ENCODE measurements at regions not wholly inside any gene's neighbourhood (a gene's known extent, or its start where the extent isn't known, plus 50 kb on each side); places are given as distances from the start of the nearest gene placed in this dataset.

DNA sequence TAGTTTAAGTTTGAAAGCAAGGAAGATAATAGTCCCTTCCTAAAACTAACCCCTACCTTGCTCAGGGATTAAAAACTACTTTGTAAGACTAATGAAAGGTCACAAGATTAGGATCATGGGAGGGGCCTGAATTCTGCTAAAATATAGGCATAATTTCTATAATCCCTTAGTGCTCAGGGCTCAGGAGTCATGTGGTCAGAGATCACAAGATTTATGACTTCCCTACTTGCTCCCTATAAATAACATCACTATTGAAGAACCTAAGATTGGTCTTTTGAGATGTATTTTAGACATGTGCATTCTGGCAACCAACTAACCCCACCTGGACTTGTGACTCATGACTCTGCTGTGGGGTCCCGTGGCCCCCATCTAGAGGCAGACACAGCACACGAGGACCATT, 81.1 kb downstream of the STMND1 start:
- DNase-seq = no peak

DNA sequence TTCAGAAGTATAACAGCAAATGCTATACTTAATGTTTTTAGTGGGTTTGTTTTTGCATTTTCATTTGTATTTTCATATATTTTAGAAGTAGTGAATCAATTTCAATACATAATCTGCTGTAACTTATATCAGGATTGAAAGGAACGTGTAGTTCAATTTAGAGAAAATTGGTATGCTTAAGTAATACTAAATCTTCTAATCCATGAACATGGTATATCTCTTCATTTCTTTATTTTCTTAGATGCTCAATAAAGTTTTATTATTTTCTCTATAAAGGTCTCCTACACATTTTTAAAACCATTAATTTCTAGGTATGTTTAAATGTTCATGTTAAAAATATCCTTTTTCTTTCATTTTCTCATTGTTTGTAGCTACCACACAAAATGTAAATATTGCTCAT, 85.1 kb downstream of the STMND1 start:
- no peaks in the 10 kb centered on the region for H3K9me3 ChIP-seq
- no peak overlapping the region for H3K4me3 ChIP-seq
- 78 to 98% (median 90%) methylated on average over 1 of the region's 1 CpG for WGBS, 5 donors
- no peak overlapping the region for H3K27ac ChIP-seq
- H3K27me3 ChIP-seq = no peaks in the 10 kb centered on the region
- no peak for DNase-seq
- TF ChIP-seq, protein P1, sequence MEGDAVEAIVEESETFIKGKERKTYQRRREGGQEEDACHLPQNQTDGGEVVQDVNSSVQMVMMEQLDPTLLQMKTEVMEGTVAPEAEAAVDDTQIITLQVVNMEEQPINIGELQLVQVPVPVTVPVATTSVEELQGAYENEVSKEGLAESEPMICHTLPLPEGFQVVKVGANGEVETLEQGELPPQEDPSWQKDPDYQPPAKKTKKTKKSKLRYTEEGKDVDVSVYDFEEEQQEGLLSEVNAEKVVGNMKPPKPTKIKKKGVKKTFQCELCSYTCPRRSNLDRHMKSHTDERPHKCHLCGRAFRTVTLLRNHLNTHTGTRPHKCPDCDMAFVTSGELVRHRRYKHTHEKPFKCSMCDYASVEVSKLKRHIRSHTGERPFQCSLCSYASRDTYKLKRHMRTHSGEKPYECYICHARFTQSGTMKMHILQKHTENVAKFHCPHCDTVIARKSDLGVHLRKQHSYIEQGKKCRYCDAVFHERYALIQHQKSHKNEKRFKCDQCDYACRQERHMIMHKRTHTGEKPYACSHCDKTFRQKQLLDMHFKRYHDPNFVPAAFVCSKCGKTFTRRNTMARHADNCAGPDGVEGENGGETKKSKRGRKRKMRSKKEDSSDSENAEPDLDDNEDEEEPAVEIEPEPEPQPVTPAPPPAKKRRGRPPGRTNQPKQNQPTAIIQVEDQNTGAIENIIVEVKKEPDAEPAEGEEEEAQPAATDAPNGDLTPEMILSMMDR (IDR thresholded peaks at IDR 0.05) = no peak
- no peak for TF ChIP-seq POLR2AphosphoS5 (IDR thresholded peaks at IDR 0.05)
- no peak for TF ChIP-seq POLR2A (IDR thresholded peaks at IDR 0.05)
- TF ChIP-seq EP300 (IDR thresholded peaks at IDR 0.05) = no peak
- intact Hi-C loops (cut with DNase I; ENCODE audit: low total_unique reads) = no loop called here
- H3K4me1 ChIP-seq = no peaks in the 10 kb centered on the region
- H3K36me3 ChIP-seq = no peaks in the 10 kb centered on the region

More for the DNA sequence above, 81.1 kb downstream of the STMND1 start:
- TF ChIP-seq POLR2A (IDR thresholded peaks at IDR 0.05) = no peak
- TF ChIP-seq EP300 (IDR thresholded peaks at IDR 0.05) = no peak
- TF ChIP-seq, protein P1 (IDR thresholded peaks at IDR 0.05) = no peak
- no peak for TF ChIP-seq POLR2AphosphoS5 (IDR thresholded peaks at IDR 0.05)
- Histone ChIP-seq H3K27ac (no peak overlapping the region), H3K9me3 (peaks cover 0 to 7% (median 0%) of the 10 kb centered on the region in 4 donors), H3K4me1 (no peaks in the 10 kb centered on the region), H3K36me3 (no peaks in the 10 kb centered on the region), H3K4me3 (no peak overlapping the region), H3K27me3 (no peaks in the 10 kb centered on the region)
- 52 to 69% (median 65%) methylated on average over 2 of the region's 2 CpGs for WGBS, 5 donors
- intact Hi-C loops (cut with DNase I; ENCODE audit: low total_unique reads) = no loop called here

DNA sequence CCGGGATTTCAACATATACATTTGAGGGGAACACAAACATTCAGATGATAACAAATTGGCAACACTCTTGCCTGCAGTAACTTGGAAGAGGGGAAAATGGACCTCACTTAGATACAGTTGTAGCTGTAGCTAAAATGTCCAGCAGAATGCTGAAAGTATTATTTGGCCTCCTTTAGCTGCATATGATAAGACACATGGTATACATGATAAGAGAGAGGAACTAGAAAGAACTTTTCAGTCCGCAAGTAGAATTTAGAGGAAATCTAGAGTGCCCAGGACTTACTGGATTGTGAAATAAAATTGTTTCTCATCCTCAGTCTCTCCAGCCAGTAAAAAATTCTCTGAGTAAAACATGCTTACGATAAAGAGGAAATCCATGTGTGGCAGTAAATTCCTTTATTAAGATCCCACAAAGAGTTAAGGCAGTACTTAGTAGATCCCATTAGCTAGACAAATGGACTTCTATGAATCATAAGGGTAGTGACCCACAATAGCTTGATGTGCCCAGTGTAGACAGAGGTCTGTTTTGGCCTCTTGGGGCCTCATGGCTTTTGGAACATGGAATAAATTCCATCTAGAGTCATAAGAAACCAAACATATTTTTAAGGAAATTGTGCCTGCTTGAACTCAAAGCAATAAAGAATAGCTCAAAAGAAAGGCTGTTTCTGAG, 87.9 kb upstream of the RBM24 start:
- DNase-seq = no peak
- no peak overlapping the region for H3K27ac ChIP-seq
- no peaks in the 10 kb centered on the region for H3K9me3 ChIP-seq
- H3K4me3 ChIP-seq = no peak overlapping the region
- H3K4me1 ChIP-seq = no peaks in the 10 kb centered on the region
- intact Hi-C loops (cut with DNase I; ENCODE audit: low total_unique reads) = no loop called here
- WGBS, 5 donors = 57 to 71% (median 59%) methylated on average over 3 of the region's 3 CpGs
- TF ChIP-seq POLR2AphosphoS5 (IDR thresholded peaks at IDR 0.05) = no peak
- no peak for TF ChIP-seq EP300 (IDR thresholded peaks at IDR 0.05)
- no peak for TF ChIP-seq POLR2A (IDR thresholded peaks at IDR 0.05)
- TF ChIP-seq, protein P1 (IDR thresholded peaks at IDR 0.05) = no peak
- no peaks in the 10 kb centered on the region for H3K27me3 ChIP-seq
- H3K36me3 ChIP-seq = no peaks in the 10 kb centered on the region

DNA sequence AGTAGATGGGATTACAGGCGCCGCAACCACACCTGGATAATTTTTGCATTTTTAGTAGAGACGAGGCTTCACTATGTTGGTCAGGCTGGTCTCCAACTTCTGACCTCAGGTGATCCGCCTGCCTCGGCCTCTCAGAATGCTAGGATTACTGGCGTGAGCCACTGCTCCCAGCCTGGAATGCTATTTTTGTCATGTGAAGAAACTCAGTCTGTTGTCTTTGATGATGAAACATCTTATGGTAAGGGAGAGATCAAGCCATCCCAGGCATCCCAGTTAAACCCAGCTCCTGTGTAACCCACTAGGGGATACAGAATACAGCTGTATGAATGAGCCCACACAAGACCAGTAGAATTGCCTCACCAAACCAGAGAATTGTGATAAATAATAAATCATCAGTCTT, 83.6 kb upstream of the RBM24 start:
- H3K4me1 ChIP-seq = no peaks in the 10 kb centered on the region
- peaks cover 0 to 11% (median 0%) of the 10 kb centered on the region in 3 donors for H3K27me3 ChIP-seq
- intact Hi-C loops (cut with DNase I; ENCODE audit: low total_unique reads) = no loop called here
- no peaks in the 10 kb centered on the region for H3K36me3 ChIP-seq
- 89 to 98% (median 94%) methylated on average over 6 of the region's 6 CpGs for WGBS, 5 donors
- peaks cover 0 to 8% (median 2%) of the 10 kb centered on the region in 4 donors for H3K9me3 ChIP-seq
- H3K4me3 ChIP-seq = no peak overlapping the region
- no peak overlapping the region for H3K27ac ChIP-seq
- DNase-seq = no peak
- no peak for TF ChIP-seq POLR2A (IDR thresholded peaks at IDR 0.05)
- TF ChIP-seq POLR2AphosphoS5 (IDR thresholded peaks at IDR 0.05) = no peak
- TF ChIP-seq EP300 (IDR thresholded peaks at IDR 0.05) = no peak
- TF ChIP-seq, protein P1 (IDR thresholded peaks at IDR 0.05) = no peak
